ENCODE measurements at regions not wholly inside any gene's neighbourhood (a gene's known extent, or its start where the extent isn't known, plus 50 kb on each side); places are given as distances from the start of the nearest gene placed in this dataset.
"Not testable (repeated sequence)": the region's sequence is repeated elsewhere in the genome, so short reads cannot be mapped to it uniquely, and the experiment has no call there.

DNA sequence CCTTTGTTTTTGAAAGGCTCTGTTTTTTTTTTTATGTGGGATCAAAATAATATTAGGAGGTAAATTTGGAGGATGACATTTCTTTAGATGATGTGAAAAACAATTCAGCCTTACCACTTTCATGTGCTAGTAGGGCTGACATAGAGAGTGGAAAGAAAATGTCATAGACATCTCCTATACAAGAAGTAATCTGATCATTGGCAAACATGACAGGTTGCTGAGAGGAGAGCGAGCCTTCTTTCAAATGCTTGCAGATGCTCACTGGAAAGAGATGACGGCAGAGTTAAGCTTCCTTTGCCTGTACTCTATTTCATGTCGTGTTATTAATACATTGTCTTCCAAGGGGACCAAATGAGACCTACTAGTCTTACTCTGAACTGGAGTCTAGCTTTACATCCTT, 160.1 kb upstream of the DAP start:
- DNase-seq = no peak

DNA sequence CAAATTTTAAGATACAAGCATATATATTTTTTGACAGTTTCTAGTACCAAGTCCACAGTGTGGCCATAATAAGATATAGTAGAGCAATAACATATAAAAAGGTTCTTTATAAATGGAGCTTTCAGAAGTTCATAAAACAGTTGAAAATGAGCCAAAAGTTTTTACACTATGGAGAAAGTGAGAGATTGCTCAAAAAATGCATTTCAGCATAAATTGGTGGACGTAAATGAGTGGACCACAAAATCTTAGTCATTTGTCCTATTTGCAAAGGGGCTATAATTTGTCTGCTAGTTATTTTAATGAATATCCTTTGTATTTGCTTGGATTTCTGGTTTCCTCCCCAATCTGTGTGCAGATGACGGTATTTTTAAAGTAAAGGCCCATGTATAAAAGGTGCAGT, 159.4 kb upstream of the DAP start:
- DNase-seq = no peak

DNA sequence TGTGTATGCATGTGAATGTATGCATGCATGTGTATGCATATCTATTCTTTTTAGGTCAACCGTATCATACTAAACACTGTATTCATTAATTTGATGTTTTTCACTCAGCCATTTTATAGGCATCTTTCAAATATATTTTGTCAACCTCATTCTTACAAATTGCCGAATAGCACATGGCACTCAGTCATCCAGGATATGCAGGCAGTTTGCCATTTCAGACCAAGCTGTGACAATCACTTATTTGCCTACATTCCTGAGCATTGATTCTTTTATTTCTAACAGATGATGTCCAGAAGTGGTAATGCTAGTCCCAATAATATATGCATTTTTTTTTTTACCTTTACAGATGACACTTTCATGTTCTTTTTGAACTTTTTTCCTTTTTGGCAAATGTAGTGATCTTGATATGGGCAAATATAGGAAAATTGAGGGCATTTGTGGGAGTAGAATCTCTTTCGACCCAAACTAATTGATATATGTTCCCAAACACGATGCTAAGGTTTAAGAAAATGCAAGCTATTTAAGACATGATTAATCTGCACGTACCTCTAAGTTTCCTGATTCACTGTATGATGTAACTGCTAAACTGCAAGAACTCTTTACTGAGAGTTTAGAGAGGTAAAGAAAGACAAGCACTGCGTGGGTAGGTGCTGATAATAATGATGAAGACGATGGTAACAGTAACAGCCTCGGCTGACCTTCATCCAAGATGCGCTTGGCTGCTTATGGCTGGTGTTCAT, 153.9 kb upstream of the DAP start:
- no peak for DNase-seq

DNA sequence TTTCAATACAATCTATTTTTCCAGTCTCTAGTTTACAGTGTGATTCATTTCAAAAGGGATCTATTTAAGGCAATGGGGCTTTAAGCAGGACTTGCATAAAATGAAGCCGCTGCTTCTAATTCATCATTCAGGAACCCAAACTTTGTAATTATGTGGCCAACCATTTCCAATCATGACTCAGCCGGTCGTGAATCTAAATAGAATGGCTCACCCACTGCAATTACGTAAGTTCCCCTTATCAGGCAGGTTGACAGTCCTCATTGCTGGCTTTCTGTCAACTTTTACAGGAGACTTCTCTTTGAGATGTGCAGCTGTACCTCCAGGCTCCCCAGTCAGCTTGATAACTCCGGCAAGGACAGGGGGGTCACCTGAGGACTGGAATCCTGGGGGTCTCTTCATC, 152.8 kb upstream of the DAP start:
- no peak for DNase-seq

DNA sequence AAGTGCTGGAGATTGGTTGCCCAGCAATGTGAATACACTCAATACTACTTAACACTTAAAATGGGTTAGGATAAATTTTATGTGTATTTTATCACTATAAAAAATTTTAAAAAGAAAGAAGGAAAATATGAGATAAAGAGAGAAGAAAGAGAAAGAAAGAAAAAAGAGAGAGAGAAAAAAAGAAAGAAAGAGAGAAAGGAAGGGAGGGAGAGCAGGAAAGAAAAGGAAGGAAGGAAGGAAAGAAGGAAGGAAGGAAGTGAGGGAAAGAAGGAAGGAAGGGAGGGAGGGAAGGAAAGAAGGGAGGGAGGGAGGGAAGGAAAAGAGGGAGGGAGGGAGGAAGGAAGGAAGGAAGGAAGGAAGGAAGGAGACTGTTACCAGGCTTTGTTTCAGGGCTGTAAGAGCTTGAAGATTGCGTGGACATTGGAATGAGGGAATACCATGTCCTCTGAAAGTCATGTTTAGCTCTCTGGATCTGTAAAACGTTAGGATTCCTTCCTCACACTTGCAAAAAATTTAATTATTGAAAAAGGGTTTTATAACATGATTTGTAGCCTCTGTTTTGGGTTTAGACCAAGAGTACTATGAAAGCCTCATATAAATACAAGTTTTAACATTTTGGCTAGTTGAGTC, 152.3 kb upstream of the DAP start:
- DNase-seq = no peak

DNA sequence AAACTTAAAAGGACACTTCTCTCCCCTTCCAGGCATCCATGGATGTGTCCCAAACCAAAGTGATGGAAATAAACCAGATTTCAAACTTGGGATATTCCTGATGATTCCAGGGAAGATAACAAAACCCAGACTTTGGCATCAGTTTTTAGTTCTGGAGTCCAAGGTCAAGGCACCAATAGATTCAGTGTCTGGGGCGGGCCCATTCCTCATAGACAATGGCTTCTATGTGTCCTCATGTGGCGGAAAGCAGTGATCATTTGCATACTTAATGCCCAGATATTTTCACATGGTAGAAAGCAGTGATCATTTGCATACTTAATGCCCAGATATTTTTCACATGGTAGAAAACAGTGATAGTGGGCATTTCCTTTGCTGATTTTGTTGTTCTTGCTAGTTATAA, 151.4 kb upstream of the DAP start:
- DNase-seq = no peak

DNA sequence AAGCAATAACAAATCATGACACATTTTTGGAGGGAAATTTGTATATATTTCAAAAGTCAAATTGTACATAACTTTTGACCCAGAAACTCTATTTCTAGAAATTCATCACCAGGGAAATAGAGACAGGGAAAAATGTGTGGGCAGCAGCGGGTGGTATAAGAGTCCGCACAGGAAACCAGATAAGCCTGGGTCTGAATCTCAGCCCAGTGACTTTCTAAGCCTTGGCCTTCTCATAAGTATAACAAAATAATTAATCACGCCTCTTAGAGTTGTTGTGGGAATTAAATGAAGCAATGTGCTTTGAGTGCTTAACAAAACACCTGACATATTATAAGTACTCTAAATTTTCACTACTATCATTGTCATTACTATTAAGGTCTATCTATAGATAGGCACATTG, 149.2 kb upstream of the DAP start:
- no peak for DNase-seq

DNA sequence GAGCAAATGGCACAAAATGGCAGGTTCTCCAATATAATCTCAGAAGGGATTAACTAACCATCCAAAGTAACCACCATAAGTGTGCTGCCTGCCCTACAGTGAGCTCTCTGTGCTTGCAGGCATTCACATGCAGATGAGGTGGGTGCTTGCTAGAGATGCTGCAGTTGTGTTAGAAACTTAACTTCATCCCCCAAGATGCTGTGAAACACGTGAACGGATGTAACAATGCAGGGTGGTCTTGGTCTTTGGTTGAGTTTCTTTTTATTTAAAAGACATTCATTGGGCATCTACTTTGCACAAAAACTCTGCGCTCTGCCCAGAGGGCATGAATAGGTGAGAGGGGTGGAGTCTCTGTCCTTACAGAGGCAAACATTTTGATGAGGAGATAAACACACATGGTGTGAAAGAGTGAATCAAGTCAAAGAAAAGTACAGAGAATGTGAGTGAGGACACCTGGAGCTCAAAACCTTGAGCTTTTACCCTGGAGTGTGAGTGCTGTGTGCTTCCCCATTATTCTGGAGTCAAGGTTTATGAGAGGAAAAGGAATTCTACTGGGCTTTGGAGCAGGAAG, 143.9 kb upstream of the DAP start:
- no peak for DNase-seq

DNA sequence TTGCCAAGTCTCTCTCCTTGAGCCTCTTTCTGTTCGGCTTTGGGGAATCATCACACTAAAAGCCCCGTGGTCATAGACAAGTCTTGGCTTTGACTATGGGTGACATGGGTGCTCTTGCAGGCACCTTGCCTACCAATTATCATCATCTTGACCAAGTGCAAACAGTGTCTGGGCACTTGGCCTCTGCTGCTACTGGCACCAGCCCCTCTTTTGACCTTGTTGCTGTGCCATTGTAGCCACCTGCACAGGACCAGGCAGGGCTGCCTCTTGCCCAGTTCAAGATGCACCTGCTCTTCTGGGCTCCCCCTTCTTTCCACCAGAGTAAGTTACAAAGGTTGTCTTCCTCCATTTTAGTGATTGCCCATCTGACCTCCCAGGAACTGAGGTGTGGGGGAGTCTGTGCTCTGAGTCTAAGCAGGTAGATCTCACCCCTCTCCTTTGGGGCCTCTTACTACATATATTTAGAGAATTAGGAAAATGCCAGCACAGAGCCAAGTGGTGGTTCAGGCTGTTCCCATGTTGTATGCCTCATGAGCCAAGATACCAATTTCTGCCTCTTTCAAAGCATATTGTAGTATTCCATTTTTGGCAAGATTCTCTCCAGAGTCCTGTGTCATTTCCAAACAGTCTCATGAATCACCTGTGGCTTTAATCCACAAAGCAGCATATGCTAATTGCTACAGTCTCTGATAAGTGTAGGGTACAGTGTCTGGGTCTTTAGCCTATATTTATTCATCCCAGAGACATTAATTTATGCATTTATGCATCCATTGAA, 142.9 kb upstream of the DAP start:
- DNase-seq = no peak

DNA sequence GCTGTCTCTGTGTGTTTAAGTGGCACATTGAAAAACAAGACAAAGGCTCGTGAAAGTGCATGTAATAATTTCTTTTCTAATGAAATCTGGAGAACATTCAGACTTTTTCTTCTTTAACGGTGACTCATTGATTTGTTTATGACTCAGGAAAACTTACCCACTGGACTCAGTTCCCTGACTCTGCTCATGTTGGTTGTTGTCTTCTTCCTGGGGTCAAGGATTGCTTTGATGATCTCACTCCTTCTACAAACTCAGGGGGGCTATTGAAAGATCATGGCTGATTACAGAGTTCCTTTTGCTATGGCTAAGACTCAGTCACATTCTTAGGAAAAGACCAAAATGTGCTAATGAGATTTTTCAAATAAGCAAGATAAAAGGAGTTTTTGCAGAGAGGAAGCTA, 141.1 kb upstream of the DAP start:
- no peak for DNase-seq

DNA sequence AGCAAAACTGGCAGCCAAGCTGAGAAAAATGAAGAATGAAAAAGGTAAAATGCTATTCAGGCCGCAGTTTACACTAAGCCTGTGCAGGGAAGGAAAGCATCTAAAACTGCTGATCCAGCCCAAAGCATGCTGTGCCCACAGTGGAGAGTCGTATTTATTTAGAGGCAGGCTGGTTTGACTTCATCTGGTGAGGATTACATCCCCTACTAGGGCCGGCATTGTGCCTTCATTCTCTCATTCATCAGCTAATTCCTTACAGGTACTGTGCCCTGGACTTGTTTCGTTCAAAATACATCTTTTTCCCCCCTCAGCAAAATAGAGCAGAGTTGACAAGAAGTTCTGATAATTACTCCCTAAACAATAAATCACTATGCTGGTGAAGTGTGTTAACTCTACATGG, 137.5 kb upstream of the DAP start:
- no peak for DNase-seq

DNA sequence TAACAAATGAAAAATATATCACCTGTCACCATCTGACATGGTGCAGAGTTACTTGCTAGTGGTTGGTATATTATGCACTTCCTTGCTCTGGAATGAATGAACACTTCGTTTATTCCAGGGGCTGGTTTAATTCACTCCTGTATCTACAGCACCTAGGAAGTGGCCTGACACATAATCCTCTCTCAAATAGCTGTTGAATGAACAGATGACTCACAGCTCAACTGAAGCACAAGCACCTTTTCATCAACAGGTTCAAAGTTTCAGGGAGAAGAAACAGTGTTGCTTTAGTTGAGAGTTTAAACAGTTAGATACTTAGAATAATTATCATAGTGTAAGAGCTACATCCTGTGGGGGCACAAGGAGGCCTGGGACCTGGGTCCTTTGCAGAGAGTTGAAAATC, 135.0 kb upstream of the DAP start:
- no peak for DNase-seq

DNA sequence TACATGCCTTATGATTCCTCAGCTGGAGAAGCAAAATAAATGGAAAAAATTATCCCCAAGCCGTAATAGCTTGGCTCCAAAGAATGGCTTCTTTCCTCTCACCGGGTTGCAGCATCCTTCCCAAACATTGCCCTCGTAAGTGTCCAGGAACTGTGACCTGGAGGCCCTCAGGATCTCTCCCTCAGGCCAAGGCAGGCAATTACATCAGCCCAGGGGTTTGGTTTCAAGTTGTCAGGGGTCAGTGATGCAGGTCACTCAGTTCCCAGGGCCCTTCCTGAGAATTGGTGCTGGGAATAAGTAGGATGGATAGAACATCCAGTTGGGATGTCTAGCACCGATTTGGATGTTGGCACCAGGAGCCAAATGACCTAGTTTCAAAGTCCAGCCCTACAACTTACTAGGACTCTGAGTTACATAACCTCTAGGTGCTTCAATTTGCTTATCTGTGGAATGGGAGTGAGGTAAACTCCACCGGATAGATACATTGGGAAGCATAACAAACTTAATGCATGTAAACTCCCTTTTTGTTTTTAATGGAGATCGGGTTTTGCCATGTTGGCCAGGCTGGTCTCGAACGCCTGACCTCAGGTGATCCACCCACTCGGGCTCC, 133.5 kb upstream of the DAP start:
- DNase-seq = no peak

DNA sequence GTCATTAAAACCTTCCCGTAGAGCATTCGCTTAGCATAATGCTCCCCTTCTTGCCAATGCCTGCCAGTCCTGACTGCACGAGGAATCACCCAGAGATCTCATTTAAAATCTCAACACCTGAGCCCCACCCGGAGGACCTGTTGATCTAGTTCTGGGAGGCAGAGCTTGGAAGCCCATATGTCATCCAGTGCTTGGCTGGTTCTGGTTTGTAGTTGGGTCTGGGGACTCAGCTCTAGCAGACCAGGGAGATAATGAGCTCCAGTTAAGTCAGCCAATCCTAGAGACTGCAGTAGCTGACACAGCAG, 131.8 kb upstream of the DAP start:
- DNase-seq = no peak

DNA sequence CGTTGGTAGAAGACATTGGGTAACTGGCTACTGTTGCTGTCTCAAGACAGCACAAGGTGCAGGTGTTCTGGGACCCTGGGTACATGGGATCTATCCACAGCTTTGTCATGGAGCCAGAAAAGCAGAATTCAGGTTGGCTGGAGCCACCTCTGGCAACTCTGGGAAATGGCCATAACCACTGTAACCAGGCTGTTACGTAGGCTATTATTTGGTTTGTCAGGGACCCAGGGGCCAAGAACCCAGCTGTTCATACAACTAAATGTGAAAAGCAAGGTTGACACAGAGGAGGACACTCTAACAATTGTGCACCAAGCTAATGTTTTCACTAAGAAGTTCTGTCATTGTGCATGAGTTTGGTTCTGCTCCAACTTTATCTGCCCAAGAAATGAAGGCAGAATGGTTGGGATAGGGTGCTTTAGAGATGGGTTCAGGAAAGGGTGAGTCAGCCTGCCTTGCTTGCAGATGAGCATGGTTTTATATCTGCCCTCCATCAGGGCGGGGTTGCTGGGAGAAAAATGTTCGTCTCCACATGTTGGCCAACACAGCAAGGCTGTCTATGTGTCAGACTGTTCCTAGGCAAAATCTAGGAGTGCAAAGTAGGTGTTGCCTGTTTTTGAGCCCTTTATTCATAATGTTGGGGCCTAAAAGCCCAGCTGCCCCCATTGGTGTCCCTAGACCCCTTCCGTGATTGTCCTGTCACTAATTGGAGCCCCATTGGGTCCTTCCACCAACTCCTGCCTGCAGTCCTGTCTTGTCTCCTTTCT, 131.3 kb upstream of the DAP start:
- no peak for DNase-seq

DNA sequence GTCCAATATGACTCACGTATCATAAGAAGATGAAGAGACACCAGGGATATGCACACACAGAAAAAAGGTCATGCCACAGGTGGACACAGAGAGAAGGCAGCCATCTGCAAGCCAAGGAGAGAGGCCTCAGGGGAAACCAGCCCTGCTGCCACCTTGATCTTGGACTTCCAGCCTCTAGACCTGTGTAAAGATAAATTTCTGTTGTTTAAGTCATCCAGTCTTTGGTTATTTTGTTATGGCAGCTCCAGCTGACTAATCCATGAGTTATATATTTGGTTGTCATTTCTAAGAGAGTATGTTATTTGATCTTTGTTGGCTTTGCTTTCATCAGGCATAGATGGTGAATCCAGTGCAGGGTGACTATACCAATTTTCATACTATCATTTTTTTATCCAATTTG, 130.2 kb upstream of the DAP start:
- DNase-seq = no peak

DNA sequence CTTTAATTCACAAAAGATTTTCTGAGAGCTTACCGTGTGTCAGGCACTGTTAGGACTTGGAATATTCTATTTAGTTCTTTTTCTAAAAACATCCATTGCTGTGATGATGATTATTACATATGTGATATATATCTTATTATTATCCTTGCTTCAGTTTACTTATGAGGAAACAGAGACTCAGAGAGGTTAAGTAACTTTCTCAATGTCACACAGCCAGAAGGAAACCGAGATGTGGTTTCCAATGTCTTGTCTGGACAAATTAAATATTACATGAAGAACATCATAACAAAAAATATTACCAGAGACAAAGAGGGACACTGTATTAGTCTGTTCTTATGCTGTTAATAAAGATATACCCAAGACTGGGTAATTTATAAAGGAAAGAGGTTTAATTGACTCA, 125.5 kb upstream of the DAP start:
- DNase-seq = no peak

DNA sequence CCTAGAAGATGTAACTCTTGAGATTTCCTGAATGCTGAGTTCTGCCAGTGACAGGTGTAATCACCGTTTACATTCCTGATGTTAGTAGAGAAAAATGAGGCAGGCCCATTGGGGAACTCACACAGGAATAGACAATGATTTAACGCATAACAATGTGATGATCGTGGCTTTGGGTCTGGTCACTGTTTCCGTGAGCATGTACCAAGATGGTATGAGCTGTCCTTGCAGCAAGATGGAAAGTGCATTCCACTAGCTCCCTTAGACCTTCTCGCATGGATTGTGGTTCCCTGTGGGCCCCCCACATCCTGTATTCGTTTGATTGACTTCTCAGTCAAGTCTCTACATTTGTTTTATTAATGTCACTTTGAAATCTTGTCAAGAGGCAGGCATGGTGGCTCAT, 124.0 kb upstream of the DAP start:
- no peak for DNase-seq

DNA sequence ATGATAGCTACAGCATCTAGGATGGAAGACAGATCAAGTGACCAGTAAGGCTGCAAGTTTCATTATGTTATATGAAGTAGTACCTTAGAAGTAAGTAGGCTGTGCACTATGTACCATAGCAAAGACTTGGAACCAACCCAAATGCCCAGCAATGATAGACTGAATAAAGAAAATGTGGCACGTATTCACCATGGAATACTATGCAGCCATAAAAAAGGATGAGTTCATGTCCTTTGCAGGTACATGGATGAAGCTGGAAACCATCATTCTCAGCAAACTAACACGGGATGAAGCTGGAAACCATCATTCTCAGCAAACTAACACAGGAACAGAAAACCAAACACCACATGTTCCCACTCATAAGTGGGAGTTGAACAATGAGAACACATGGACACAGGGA, 122.9 kb upstream of the DAP start:
- DNase-seq = not testable (repeated sequence)

DNA sequence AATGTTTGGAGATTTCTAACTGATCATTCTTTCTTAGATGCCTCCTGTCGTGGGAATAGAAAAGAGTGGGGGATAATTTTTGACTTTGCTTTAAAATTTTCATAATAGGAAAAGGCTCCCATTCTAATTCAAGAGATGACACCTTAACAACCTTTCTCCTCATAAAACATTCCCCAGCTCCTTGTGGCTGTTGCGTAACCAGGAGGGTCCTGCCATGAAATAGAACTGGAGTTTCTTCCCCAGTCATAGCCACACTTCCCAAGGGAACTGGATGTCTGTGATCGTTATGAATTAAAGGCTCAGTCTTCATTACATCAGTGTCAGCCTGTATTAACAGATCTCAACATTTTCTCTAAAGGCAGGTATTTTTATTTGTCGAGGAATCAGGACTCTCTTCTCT, 119.9 kb upstream of the DAP start:
- DNase-seq = no peak

DNA sequence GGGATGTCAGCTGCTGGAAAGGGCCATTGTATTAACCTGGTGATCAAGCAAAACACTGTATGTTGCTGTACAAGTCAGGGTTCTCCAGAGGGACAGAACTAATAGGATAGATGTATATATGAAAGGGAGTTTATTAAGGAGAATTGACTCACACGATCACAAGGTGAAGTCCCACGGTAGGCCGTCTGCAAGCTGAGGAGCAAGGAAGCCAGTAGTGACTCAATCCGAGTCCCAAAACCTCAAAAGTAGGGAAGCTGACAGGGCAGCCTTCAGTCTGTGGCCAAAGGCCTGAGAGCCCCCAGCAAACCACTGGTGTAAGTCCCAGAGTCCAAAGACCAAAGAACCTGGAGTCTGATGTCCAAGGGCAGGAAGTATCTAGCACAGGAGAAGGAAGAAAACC, 116.0 kb upstream of the DAP start:
- DNase-seq = not testable (repeated sequence)

DNA sequence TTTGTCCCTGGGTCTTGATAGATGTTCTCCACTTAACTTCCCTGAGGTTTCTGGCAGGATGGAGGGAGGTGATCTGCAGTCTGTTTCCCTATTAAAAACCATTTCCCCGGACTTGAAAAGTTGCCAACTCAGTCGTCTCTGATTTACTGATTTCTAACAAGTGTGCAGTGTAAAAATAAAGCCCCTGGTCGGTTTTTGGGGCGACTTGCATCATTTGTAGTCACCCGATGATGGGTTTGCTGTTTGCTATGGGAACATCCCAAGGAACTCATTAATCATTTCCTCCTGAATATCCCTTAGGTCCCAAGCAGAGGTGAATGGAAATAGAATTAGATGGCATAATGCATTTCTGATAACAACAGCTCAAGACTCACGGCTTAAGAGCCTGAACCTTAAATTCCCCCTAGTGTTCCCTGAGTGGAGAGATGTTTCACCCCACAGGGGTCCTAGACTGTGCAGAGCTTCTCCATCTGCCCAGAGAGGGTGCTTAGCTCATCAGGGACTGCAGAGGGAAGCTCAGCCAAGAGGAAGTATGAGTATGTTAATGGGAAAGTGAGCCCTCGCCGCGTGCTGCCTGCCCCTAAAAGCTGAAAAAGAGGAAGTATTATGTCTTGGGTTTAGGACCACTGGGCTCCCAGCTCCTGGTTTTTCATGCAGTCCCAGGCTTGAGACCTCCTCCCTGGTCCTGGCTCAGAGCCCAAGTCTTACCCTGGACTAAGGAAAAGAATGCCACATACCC, 115.1 kb upstream of the DAP start:
- DNase-seq = no peak

Data from stimulated activated CD4-positive, alpha-beta T cell treated with anti-CD3 and anti-CD28 coated beads, Interleukin-4, amount 100 ng/mL, for 4 hours (primary cell).